Activated T-cell treated with anti-CD3 and anti-CD28 coated beads, Interleukin-2, amount 50 U/mL, for 4 hours (primary cell): ENCODE measurements at regions not wholly inside any gene's neighbourhood (a gene's known extent, or its start where the extent isn't known, plus 50 kb on each side); places are given as distances from the start of the nearest gene placed in this dataset.
"Not testable (repeated sequence)": the region's sequence is repeated elsewhere in the genome, so short reads cannot be mapped to it uniquely, and the experiment has no call there.

Source experiments
- ATAC-seq, 2 donors: fragments of 200-7000 bp; cut with Tn5 transposase; one replicate each; pipeline ENCODE4 v1.10.0; 2021
- DNase-seq: peaks from one replicate; pipeline ENCODE4 v3.0.0-alpha.2; 2020
- H3K27me3 Mint-ChIP-seq: one replicate; pipeline ENCODE4 v1.8.0; 2021; ENCODE audit warnings: low read depth, mixed read lengths
- H3K36me3 Mint-ChIP-seq: one replicate; pipeline ENCODE4 v1.8.0; 2022; ENCODE audit warnings: mixed read lengths; ENCODE audit not compliant: insufficient read depth
- H3K4me1 Mint-ChIP-seq: one replicate; pipeline ENCODE4 v1.8.0; 2021; ENCODE audit warnings: low read depth, mixed read lengths
- H3K4me3 Mint-ChIP-seq: one replicate; pipeline ENCODE4 v1.8.0; 2021; ENCODE audit warnings: mild to moderate bottlenecking, moderate library complexity, mixed read lengths
- H3K9me3 Mint-ChIP-seq: one replicate; pipeline ENCODE4 v1.8.0; 2021; ENCODE audit warnings: mixed read lengths

GRCh38 chr2:215736653-215737290, 276.6 kb downstream of the MREG start:
- H3K4me3 Mint-ChIP-seq, result no peak overlapping the region
- no peaks in the 10 kb centered on the region for H3K4me1 Mint-ChIP-seq

GRCh38 chr2:215731108-215731658, 282.2 kb downstream of the MREG start:
- ATAC-seq (no peak), DNase-seq (no peak)
- H3K4me3 Mint-ChIP-seq, result no peak overlapping the region
- H3K4me1 Mint-ChIP-seq, result peaks cover 7% of the 10 kb centered on the region
- H3K9me3 Mint-ChIP-seq, result peaks cover 4% of the 10 kb centered on the region
- no peaks in the 10 kb centered on the region for H3K27me3 Mint-ChIP-seq
- no peaks in the 10 kb centered on the region for H3K36me3 Mint-ChIP-seq

More at GRCh38 chr2:215736653-215737290, 276.6 kb downstream of the MREG start:
- H3K36me3 Mint-ChIP-seq, result no peaks in the 10 kb centered on the region
- peaks cover 4% of the 10 kb centered on the region for H3K9me3 Mint-ChIP-seq
- ATAC-seq (no peak), DNase-seq (no peak)
- peaks cover 5% of the 10 kb centered on the region for H3K27me3 Mint-ChIP-seq

- Mint-ChIP-seq H3K4me1 (peaks cover 7% of the 10 kb centered on the region), H3K27me3 (no peaks in the 10 kb centered on the region)
- no peak for ATAC-seq
Observed at GRCh38 chr2:215729985-215730620, 283.2 kb downstream of the MREG start.

GRCh38 chr2:215728504-215729065, 284.8 kb downstream of the MREG start:
- H3K4me3 Mint-ChIP-seq, result no peak overlapping the region
- peaks cover 7% of the 10 kb centered on the region for H3K4me1 Mint-ChIP-seq
- H3K27me3 Mint-ChIP-seq, result no peaks in the 10 kb centered on the region
- peaks cover 4% of the 10 kb centered on the region for H3K9me3 Mint-ChIP-seq
- ATAC-seq (peak in 1 of 2 donors; percentile 37), DNase-seq (no peak)
- H3K36me3 Mint-ChIP-seq, result no peaks in the 10 kb centered on the region

More at GRCh38 chr2:215729985-215730620, 283.2 kb downstream of the MREG start:
- no peak overlapping the region for H3K4me3 Mint-ChIP-seq
- H3K9me3 Mint-ChIP-seq, result peaks cover 4% of the 10 kb centered on the region
- no peaks in the 10 kb centered on the region for H3K36me3 Mint-ChIP-seq
- DNase-seq, result no peak

GRCh38 chr2:215727507-215728503, 285.5 kb downstream of the MREG start:
- no peak for DNase-seq
- H3K27me3 Mint-ChIP-seq, result no peaks in the 10 kb centered on the region

GRCh38 chr2:215726070-215726469, 287.3 kb downstream of the MREG start:
- no peak for DNase-seq

More at GRCh38 chr2:215727507-215728503, 285.5 kb downstream of the MREG start:
- no peaks in the 10 kb centered on the region for H3K36me3 Mint-ChIP-seq
- peaks cover 2% of the 10 kb centered on the region for H3K9me3 Mint-ChIP-seq
- peaks cover 7% of the 10 kb centered on the region for H3K4me1 Mint-ChIP-seq
- ATAC-seq, result no peak
- H3K4me3 Mint-ChIP-seq, result no peak overlapping the region

GRCh38 chr2:215724146-215724545, 288.3 kb upstream of the FN1 start:
- H3K27me3 Mint-ChIP-seq, result no peaks in the 10 kb centered on the region
- H3K4me1 Mint-ChIP-seq, result peaks cover 7% of the 10 kb centered on the region
- peaks cover 3% of the 10 kb centered on the region for H3K9me3 Mint-ChIP-seq
- H3K4me3 Mint-ChIP-seq, result no peak overlapping the region
- DNase-seq (no peak), ATAC-seq (no peak)
- no peaks in the 10 kb centered on the region for H3K36me3 Mint-ChIP-seq

More at GRCh38 chr2:215726070-215726469, 287.3 kb downstream of the MREG start:
- ATAC-seq, result no peak
- Mint-ChIP-seq H3K27me3 (no peaks in the 10 kb centered on the region), H3K4me3 (no peak overlapping the region), H3K9me3 (peaks cover 3% of the 10 kb centered on the region), H3K36me3 (no peaks in the 10 kb centered on the region), H3K4me1 (peaks cover 7% of the 10 kb centered on the region)

- no peak overlapping the region for H3K4me3 Mint-ChIP-seq
- peaks cover 3% of the 10 kb centered on the region for H3K9me3 Mint-ChIP-seq
- H3K4me1 Mint-ChIP-seq, result peaks cover 7% of the 10 kb centered on the region
- H3K36me3 Mint-ChIP-seq, result no peaks in the 10 kb centered on the region
- ATAC-seq (no peak), DNase-seq (no peak)
- H3K27me3 Mint-ChIP-seq, result no peaks in the 10 kb centered on the region
Observed at GRCh38 chr2:215723631-215724011, 287.8 kb upstream of the FN1 start.

GRCh38 chr2:215722986-215723630, 287.2 kb upstream of the FN1 start:
- Mint-ChIP-seq H3K4me1 (peaks cover 1% of the 10 kb centered on the region), H3K36me3 (no peaks in the 10 kb centered on the region), H3K9me3 (peaks cover 3% of the 10 kb centered on the region), H3K27me3 (no peaks in the 10 kb centered on the region), H3K4me3 (no peak overlapping the region)
- DNase-seq (no peak), ATAC-seq (no peak)

- Mint-ChIP-seq H3K36me3 (no peaks in the 10 kb centered on the region), H3K27me3 (no peaks in the 10 kb centered on the region), H3K4me3 (no peak overlapping the region), H3K9me3 (peaks cover 3% of the 10 kb centered on the region), H3K4me1 (no peaks in the 10 kb centered on the region)
- ATAC-seq (no peak), DNase-seq (no peak)
Observed at GRCh38 chr2:215722125-215722524, 286.3 kb upstream of the FN1 start.

- H3K4me3 Mint-ChIP-seq, H3K9me3 Mint-ChIP-seq: not testable (repeated sequence)
Observed at GRCh38 chr2:215721515-215721914, 285.6 kb upstream of the FN1 start.

GRCh38 chr2:215718890-215719289, 283.0 kb upstream of the FN1 start:
- DNase-seq, result no peak
- no peak overlapping the region for H3K4me3 Mint-ChIP-seq
- peaks cover 3% of the 10 kb centered on the region for H3K9me3 Mint-ChIP-seq
- ATAC-seq, result no peak
- H3K4me1 Mint-ChIP-seq, result no peaks in the 10 kb centered on the region
- no peaks in the 10 kb centered on the region for H3K27me3 Mint-ChIP-seq
- H3K36me3 Mint-ChIP-seq, result no peaks in the 10 kb centered on the region

More at GRCh38 chr2:215721515-215721914, 285.6 kb upstream of the FN1 start:
- H3K36me3 Mint-ChIP-seq, DNase-seq, H3K27me3 Mint-ChIP-seq, H3K4me1 Mint-ChIP-seq, ATAC-seq: not testable (repeated sequence)

- Mint-ChIP-seq H3K4me1 (no peaks in the 10 kb centered on the region), H3K36me3 (no peaks in the 10 kb centered on the region), H3K9me3 (peaks cover 3% of the 10 kb centered on the region), H3K27me3 (no peaks in the 10 kb centered on the region), H3K4me3 (no peak overlapping the region)
- DNase-seq (no peak), ATAC-seq (no peak)
Observed at GRCh38 chr2:215718436-215718835, 282.6 kb upstream of the FN1 start.
